SK-N-SH (cell line): ENCODE measurements at regions not wholly inside any gene's neighbourhood (a gene's known extent, or its start where the extent isn't known, plus 50 kb on each side); places are given as distances from the start of the nearest gene placed in this dataset.

Experiments used
- CTCF ChIA-PET: fragments of 300-600, 350-600 bp; formaldehyde crosslinking; extraction: SDS; loops from one replicate; lab custom pipeline; 2021; lab: Yijun Ruan, JAX
- POLR2A ChIA-PET: fragments of 350-600 bp; sonication (Branson Sonifier 250); formaldehyde crosslinking; extraction: SDS; loops from one replicate; lab custom pipeline; 2020; ENCODE audit warnings: antibody characterized with exemption, inconsistent platforms; lab: Yijun Ruan, JAX
- DNase-seq: peaks from one replicate; pipeline ENCODE4 v3.0.0; 2012
- H2AFZ ChIP-seq: fragments of 200-600 bp; sonication (generic); 2 replicates; pipeline ENCODE4 v1.8.1; 2016; ENCODE audit warnings: antibody characterized with exemption, mild to moderate bottlenecking, low read depth
- H3F3A ChIP-seq: fragments of 200-600 bp; sonication (generic); replicated peaks from 2 replicates; pipeline ENCODE3; 2016; ENCODE audit warnings: antibody characterized with exemption, mild to moderate bottlenecking; ENCODE audit not compliant: insufficient read depth
- H3K27ac ChIP-seq, 2 experiments: fragments of 200-500 bp in 1 of 2; fragments of 200-600 bp in 1 of 2; sonication (Bioruptor generic) in 1 of 2; sonication (generic), shearing (Covaris generic) in 1 of 2; 2 replicates each; pipeline versions ENCODE4 v1.5.1 to v1.6.1; 2014 to 2016; ENCODE audit warnings: low read depth in 2 of 2, inconsistent platforms in 1 of 2, low read length in 1 of 2, mild to moderate bottlenecking in 1 of 2, mixed read lengths in 1 of 2
- H3K27me3 ChIP-seq: fragments of 200-600 bp; sonication (generic), shearing (Covaris generic); 2 replicates; pipeline ENCODE4 v1.6.1; 2016; ENCODE audit warnings: mixed run types; ENCODE audit not compliant: insufficient read depth
- H3K36me3 ChIP-seq, 2 experiments: fragments of 200-500 bp in 1 of 2; fragments of 200-600 bp in 1 of 2; sonication (Bioruptor generic) in 1 of 2; sonication (generic) in 1 of 2; replicated peaks in 1 of 2; 2 replicates each; pipeline versions ENCODE3 to v1.5.1; 2014 to 2016; ENCODE audit warnings: low read length in 1 of 2, mild to moderate bottlenecking in 1 of 2; ENCODE audit not compliant: insufficient read depth in 2 of 2, control insufficient read depth in 1 of 2
- H3K4me1 ChIP-seq, 2 experiments: fragments of 200-500 bp in 1 of 2; fragments of 200-600 bp in 1 of 2; sonication (Bioruptor generic) in 1 of 2; sonication (generic), shearing (Covaris generic) in 1 of 2; 2 replicates each; pipeline versions ENCODE4 v1.5.1 to v1.6.1; 2014 to 2016; ENCODE audit warnings: low read depth in 1 of 2, low read length in 1 of 2, mixed run types in 1 of 2; ENCODE audit not compliant: insufficient read depth in 2 of 2, control insufficient read depth in 1 of 2
- H3K4me2 ChIP-seq: fragments of 200-600 bp; sonication (generic), shearing (Covaris generic); 2 replicates; pipeline ENCODE4 v1.6.1; 2017; ENCODE audit warnings: mixed run types
- H3K4me3 ChIP-seq, 2 experiments: fragments of 200-500 bp in 1 of 2; fragments of 200-600 bp in 1 of 2; sonication (Bioruptor generic) in 1 of 2; sonication (generic), shearing (Covaris generic) in 1 of 2; 2 replicates each; pipeline versions ENCODE4 v1.5.1 to v1.8.1; 2014 to 2016; ENCODE audit warnings: low read depth in 2 of 2, inconsistent platforms in 1 of 2, low read length in 1 of 2, mild to moderate bottlenecking in 1 of 2, mixed read lengths in 1 of 2, moderate library complexity in 1 of 2
- H3K79me2 ChIP-seq: fragments of 200-600 bp; sonication (generic); 2 replicates; pipeline ENCODE4 v1.8.1; 2017; ENCODE audit warnings: mild to moderate bottlenecking; ENCODE audit not compliant: insufficient read depth
- H3K9ac ChIP-seq: fragments of 200-600 bp; sonication (generic); 2 replicates; pipeline ENCODE4 v1.6.1; 2017; ENCODE audit warnings: mixed run types
- H3K9me2 ChIP-seq: fragments of 200-600 bp; sonication (generic); 2 replicates; pipeline ENCODE4 v1.6.1; 2017; ENCODE audit warnings: mixed run types
- H3K9me3 ChIP-seq: fragments of 200-600 bp; sonication (generic); 2 replicates; pipeline ENCODE4 v1.6.1; 2017; ENCODE audit warnings: mixed run types, mild to moderate bottlenecking, moderate library complexity
- H4K20me1 ChIP-seq: fragments of 200-600 bp; sonication (generic); 2 replicates; pipeline ENCODE4 v1.6.1; 2017; ENCODE audit warnings: mild to moderate bottlenecking, mixed run types; ENCODE audit not compliant: insufficient read depth
- CHD2 ChIP-seq: fragments of 150-350 bp; IDR thresholded peaks from 2 replicates; pipeline ENCODE4 v1.6.1; 2018; ENCODE audit warnings: low read length; ENCODE audit not compliant: partially characterized antibody
- ELF1 ChIP-seq: IDR thresholded peaks from 2 replicates; pipeline ENCODE4 v1.4.0; 2012
- EP300 ChIP-seq, 2 experiments: IDR thresholded peaks; 2 replicates each; pipeline versions ENCODE4 v1.4.0 to v1.6.1; 2012; ENCODE audit warnings: borderline replicate concordance in 1 of 2, low read depth in 1 of 2, low read length in 1 of 2
- FOSL2 ChIP-seq: IDR thresholded peaks from 2 replicates; pipeline ENCODE4 v1.4.0; 2012; ENCODE audit warnings: low read depth, mild to moderate bottlenecking, moderate library complexity, borderline replicate concordance
- GATA2 ChIP-seq: sonication (generic); formaldehyde crosslinking; IDR thresholded peaks from 2 replicates; pipeline ENCODE4 v1.5.0; 2020; ENCODE audit warnings: mild to moderate bottlenecking, missing genetic modification reagents
- JUND ChIP-seq: IDR thresholded peaks from 2 replicates; pipeline ENCODE4 v1.4.0; 2012
- MEF2A ChIP-seq: IDR thresholded peaks from 2 replicates; pipeline ENCODE4 v1.4.0; 2012; ENCODE audit warnings: low read depth, borderline replicate concordance
- MXI1 ChIP-seq: IDR thresholded peaks from 2 replicates; pipeline ENCODE4 v1.6.1; 2012; ENCODE audit warnings: mild to moderate bottlenecking, low read depth, low read length, improper control_type of control experiment
- NFIC ChIP-seq: IDR thresholded peaks from 2 replicates; pipeline ENCODE4 v1.4.0; 2012; ENCODE audit warnings: borderline replicate concordance
- RAD21 ChIP-seq: IDR thresholded peaks from 2 replicates; pipeline ENCODE4 v1.6.1; 2012; ENCODE audit warnings: mild to moderate bottlenecking, low read length
- RCOR1 ChIP-seq: fragments of 150-350 bp; IDR thresholded peaks from 2 replicates; pipeline ENCODE4 v1.6.1; 2017; ENCODE audit warnings: antibody characterized with exemption, low read length
- RFX5 ChIP-seq: IDR thresholded peaks from 2 replicates; pipeline ENCODE4 v1.6.1; 2012; ENCODE audit warnings: mild to moderate bottlenecking, improper control_type of control experiment, low read length
- RXRA ChIP-seq: IDR thresholded peaks from 2 replicates; pipeline ENCODE4 v1.4.0; 2012; ENCODE audit warnings: low read depth, mild to moderate bottlenecking, borderline replicate concordance
- TAF1 ChIP-seq: IDR thresholded peaks from 2 replicates; pipeline ENCODE4 v1.6.1; 2012; ENCODE audit warnings: low read depth, mild to moderate bottlenecking, low read length, moderate library complexity, borderline replicate concordance
- TCF12 ChIP-seq: IDR thresholded peaks from 2 replicates; pipeline ENCODE4 v1.4.0; 2012
- TEAD4 ChIP-seq: IDR thresholded peaks from 2 replicates; pipeline ENCODE4 v1.4.0; 2012; ENCODE audit warnings: mild to moderate bottlenecking, borderline replicate concordance; ENCODE audit not compliant: insufficient read depth
- YY1 ChIP-seq: IDR thresholded peaks from 2 replicates; pipeline ENCODE4 v1.4.0; 2012; ENCODE audit warnings: low read depth, mild to moderate bottlenecking
- WGBS: methylation state at CpG from one replicate; pipeline ENCODE4 v1.1.6; 2017; ENCODE audit warnings: low lambda C conversion rate; 5-methylcytosine and 5-hydroxymethylcytosine counted together
- TF ChIP-seq, protein P1 (sequence below): IDR thresholded peaks from 2 replicates; pipeline ENCODE4; 2012
- TF ChIP-seq, protein P2 (sequence below): IDR thresholded peaks from 2 replicates; pipeline ENCODE4 v1.4.0; 2012; ENCODE audit warnings: low read depth, borderline replicate concordance
- TF ChIP-seq, protein P3 (sequence below): fragments of 150-350 bp; IDR thresholded peaks from 2 replicates; pipeline ENCODE4 v1.6.1; 2016; ENCODE audit warnings: mild to moderate bottlenecking, low read depth, low read length

DNA sequence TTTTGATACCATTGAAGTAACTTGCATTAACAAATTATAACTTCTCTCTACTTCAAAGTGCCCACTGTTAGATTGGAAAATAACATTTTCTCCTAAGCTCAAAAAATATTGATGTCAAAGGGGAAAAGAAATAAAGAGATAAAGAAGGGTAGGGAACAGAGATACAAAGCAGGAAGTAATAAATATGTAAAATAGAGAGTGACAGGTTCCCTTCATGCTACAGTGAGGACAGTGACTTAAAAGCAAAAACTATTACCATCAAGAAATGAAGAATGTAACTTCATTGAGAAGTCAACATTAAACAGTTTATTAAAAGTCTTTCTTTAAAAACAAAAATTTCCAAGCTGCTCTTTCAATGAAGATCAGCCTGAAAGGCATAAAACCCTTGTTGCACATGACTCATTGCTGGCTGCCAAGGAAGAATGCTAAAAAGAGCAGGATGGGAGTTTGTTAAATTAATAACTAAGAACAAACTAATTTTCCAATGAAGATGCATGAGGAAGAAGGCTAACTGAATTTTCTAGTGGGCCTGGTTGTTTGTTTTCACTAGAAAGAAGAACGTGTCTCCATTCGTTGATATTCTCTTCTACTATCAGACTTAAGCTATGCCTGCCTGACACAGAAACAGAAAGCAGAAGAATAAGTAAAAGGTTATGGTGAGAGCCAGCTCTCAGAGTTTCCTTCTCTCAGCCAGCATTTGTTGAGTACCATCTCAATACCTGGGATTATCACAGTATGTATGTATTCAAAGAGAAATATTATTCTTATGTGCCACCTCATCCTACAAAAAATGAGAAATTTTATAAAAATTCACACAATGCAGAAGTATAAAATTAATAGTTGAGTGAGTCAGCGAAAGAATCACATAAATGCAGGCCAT lies 197.8 kb upstream of the NREP start (continued):
- TF ChIP-seq RAD21, result no peak
- TF ChIP-seq RCOR1, result no peak

DNA sequence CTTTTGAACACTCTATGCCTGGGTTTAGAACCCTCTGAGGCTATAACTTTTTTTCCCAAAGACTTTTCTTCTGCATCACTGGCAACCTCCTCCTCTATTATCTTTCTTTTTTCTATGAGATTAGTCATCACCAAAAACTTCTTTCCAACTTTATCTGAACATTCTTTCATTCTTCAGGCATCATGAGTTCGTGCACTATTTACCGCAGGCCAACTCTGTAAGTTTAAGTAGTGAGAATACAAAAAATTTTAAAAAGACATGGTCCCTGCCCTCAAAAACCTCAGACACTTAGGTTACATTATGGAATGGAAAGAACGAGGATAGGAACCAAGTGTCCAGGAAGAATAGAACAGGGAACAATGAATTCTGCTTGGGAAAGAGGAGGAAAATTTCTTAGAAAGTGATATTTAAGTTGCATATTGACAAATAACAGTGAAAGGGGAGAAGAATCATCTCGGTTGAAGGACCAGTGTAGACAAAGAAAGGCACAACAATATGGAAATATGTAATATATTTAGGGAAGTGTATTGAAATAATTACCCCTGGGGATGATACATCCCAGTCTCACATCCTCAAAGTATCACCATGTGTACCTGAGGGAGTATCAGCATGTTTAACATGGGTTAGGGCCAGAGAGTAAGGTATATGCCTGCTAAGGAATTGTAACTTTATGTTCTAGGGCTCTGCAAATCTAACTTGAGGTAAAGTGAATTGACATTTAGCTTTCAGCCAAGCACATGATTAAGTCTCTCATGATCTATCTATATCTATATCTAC lies 196.5 kb upstream of the NREP start:
- peak overlapping the region; percentile 44; the same call in 1 of the 2 replicates for H2AFZ ChIP-seq
- TF ChIP-seq RXRA, result 0 out of 2 replicates have a peak, but pooled peaks have one; percentile 37
- 0 out of 2 replicates have a peak, but pooled peaks have one; percentile 28 for TF ChIP-seq YY1
- peak; percentile 46; the same call in 1 of the 2 replicates for TF ChIP-seq NFIC
- no peak for TF ChIP-seq GATA2 (CRISPR knock-in tag)
- no peak for TF ChIP-seq CHD2
- TF ChIP-seq FOSL2, result peak; percentile 62; the same call in 1 of the 2 replicates
- peak; percentile 53 for TF ChIP-seq TCF12
- TF ChIP-seq JUND, result peak; percentile 70
- TF ChIP-seq, protein P1, sequence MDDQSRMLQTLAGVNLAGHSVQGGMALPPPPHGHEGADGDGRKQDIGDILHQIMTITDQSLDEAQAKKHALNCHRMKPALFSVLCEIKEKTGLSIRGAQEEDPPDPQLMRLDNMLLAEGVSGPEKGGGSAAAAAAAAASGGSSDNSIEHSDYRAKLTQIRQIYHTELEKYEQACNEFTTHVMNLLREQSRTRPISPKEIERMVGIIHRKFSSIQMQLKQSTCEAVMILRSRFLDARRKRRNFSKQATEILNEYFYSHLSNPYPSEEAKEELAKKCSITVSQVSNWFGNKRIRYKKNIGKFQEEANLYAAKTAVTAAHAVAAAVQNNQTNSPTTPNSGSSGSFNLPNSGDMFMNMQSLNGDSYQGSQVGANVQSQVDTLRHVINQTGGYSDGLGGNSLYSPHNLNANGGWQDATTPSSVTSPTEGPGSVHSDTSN, result peak; percentile 28; the same call in 1 of the 2 replicates
- no peak for TF ChIP-seq TAF1
- TF ChIP-seq EP300 (IDR thresholded peaks at IDR 0.05; ENCODE audit: borderline replicate concordance in 1 of 2, low read depth in 1 of 2, low read length in 1 of 2), result peak in 1 of 2 experiments; percentile 72; a peak in 2 of 4 replicates
- H3K79me2 ChIP-seq, result no peaks in the 10 kb centered on the region
- no peaks in the 10 kb centered on the region for H3K36me3 ChIP-seq
- H3K9me2 ChIP-seq, result no peaks in the 10 kb centered on the region
- H3K4me3 ChIP-seq, result no peak overlapping the region
- peak overlapping the region; percentile 42; the same call in 1 of the 2 replicates for H3K4me2 ChIP-seq
- CTCF ChIA-PET, result no interaction called here
- H4K20me1 ChIP-seq, result no peaks in the 10 kb centered on the region
- H3K27me3 ChIP-seq, result no peaks in the 10 kb centered on the region
- POLR2A ChIA-PET, result no interaction called here
- H3K27ac ChIP-seq, result peak overlapping the region; percentile 83 to 99
- no peaks in the 10 kb centered on the region for H3K9me3 ChIP-seq
- H3F3A ChIP-seq, result peaks cover 35% of the 10 kb centered on the region
- H3K9ac ChIP-seq, result peak overlapping the region; percentile 50; the same call in 1 of the 2 replicates
- WGBS, result 45% methylated on average over 4 of the region's 4 CpGs
- no peak for DNase-seq
- H3K4me1 ChIP-seq, result peaks cover 0 to 24% of the 10 kb centered on the region in 2 experiments; a peak in 3 of 4 replicates

DNA sequence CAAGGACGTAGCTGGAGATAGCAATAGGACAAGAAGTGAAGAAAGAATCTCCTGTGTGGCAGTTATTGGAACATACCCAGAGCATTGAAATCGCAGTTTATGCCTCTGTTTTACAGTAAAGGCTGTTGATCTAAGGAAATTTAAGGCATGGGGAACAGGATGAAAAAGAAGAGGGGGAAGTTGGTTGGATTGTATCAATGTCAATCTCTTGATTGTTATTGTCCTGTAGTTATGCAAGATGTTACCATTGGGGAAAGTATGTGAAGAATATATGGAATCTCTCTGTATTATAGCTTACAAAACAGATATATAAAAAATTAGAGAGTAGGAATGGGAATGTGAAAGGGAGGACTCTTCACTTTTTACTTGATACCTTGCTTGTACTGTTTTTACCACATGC lies 195.6 kb upstream of the NREP start:
- WGBS, result 79% methylated on average over 2 of the region's 2 CpGs
- Histone ChIP-seq H2AFZ (no peak overlapping the region), H3K9me3 (no peaks in the 10 kb centered on the region), H3K9ac (no peak overlapping the region), H3K79me2 (no peaks in the 10 kb centered on the region), H3F3A (peaks cover 39% of the 10 kb centered on the region), H3K4me3 (no peak overlapping the region), H3K4me2 (no peak overlapping the region), H4K20me1 (no peaks in the 10 kb centered on the region), H3K27me3 (no peaks in the 10 kb centered on the region), H3K4me1 (peaks cover 0 to 24% of the 10 kb centered on the region in 2 experiments; a peak in 3 of 4 replicates), H3K9me2 (no peaks in the 10 kb centered on the region), H3K36me3 (no peaks in the 10 kb centered on the region), H3K27ac (peak overlapping the region; percentile 83 to 99; a peak in 3 of 4 replicates)
- no peak for DNase-seq
- ChIA-PET POLR2A (no interaction called here), CTCF (no interaction called here)
- TF ChIP-seq RCOR1 (no peak), TAF1 (no peak), GATA2 (CRISPR knock-in tag) (no peak), MXI1 (no peak), RFX5 (no peak), TEAD4 (no peak), ELF1 (no peak), TCF12 (peak; percentile 25; the same call in 1 of the 2 replicates), MEF2A (no peak)
- TF ChIP-seq, protein P2, sequence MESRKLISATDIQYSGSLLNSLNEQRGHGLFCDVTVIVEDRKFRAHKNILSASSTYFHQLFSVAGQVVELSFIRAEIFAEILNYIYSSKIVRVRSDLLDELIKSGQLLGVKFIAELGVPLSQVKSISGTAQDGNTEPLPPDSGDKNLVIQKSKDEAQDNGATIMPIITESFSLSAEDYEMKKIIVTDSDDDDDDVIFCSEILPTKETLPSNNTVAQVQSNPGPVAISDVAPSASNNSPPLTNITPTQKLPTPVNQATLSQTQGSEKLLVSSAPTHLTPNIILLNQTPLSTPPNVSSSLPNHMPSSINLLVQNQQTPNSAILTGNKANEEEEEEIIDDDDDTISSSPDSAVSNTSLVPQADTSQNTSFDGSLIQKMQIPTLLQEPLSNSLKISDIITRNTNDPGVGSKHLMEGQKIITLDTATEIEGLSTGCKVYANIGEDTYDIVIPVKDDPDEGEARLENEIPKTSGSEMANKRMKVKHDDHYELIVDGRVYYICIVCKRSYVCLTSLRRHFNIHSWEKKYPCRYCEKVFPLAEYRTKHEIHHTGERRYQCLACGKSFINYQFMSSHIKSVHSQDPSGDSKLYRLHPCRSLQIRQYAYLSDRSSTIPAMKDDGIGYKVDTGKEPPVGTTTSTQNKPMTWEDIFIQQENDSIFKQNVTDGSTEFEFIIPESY, result no peak
- TF ChIP-seq, protein P3, sequence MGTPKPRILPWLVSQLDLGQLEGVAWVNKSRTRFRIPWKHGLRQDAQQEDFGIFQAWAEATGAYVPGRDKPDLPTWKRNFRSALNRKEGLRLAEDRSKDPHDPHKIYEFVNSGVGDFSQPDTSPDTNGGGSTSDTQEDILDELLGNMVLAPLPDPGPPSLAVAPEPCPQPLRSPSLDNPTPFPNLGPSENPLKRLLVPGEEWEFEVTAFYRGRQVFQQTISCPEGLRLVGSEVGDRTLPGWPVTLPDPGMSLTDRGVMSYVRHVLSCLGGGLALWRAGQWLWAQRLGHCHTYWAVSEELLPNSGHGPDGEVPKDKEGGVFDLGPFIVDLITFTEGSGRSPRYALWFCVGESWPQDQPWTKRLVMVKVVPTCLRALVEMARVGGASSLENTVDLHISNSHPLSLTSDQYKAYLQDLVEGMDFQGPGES, result no peak
